GM19452 (cell line): ENCODE measurements at regions not wholly inside any gene's neighbourhood (a gene's known extent, or its start where the extent isn't known, plus 50 kb on each side); places are given as distances from the start of the nearest gene placed in this dataset.
"Not testable (repeated sequence)": the region's sequence is repeated elsewhere in the genome, so short reads cannot be mapped to it uniquely, and the experiment has no call there.

ENCODE experiments used
- ATAC-seq: cut with Tn5 transposase; IDR thresholded peaks from one replicate; pipeline ENCODE4 v1.9.1; 2021; ENCODE audit not compliant: unreplicated experiment

GRCh38 chr5:121608826-121609225 lies 242.9 kb upstream of the FTMT start:
- ATAC-seq, result no peak

GRCh38 chr5:121624035-121624434 lies 227.6 kb upstream of the FTMT start:
- no peak for ATAC-seq

GRCh38 chr5:121628783-121629182 lies 222.9 kb upstream of the FTMT start:
- ATAC-seq, result no peak

GRCh38 chr5:121630402-121630801 lies 221.3 kb upstream of the FTMT start:
- no peak for ATAC-seq

- ATAC-seq, result no peak
Measured at GRCh38 chr5:121634946-121635345, 216.7 kb upstream of the FTMT start.

- no peak for ATAC-seq
Measured at GRCh38 chr5:121638126-121638525, 213.6 kb upstream of the FTMT start.

GRCh38 chr5:121640298-121640697 lies 211.4 kb upstream of the FTMT start:
- ATAC-seq, result no peak

- no peak for ATAC-seq
Measured at GRCh38 chr5:121658221-121658620, 193.5 kb upstream of the FTMT start.

- ATAC-seq, result no peak
Measured at GRCh38 chr5:121660142-121660541, 191.5 kb upstream of the FTMT start.

GRCh38 chr5:121665542-121665941 lies 186.1 kb upstream of the FTMT start:
- not testable (repeated sequence) for ATAC-seq

GRCh38 chr5:121667292-121667691 lies 184.4 kb upstream of the FTMT start:
- ATAC-seq, result no peak

- ATAC-seq, result no peak
Measured at GRCh38 chr5:121668635-121669034, 183.0 kb upstream of the FTMT start.

- ATAC-seq, result no peak
Measured at GRCh38 chr5:121671624-121672023, 180.1 kb upstream of the FTMT start.

GRCh38 chr5:121675924-121676323 lies 175.8 kb upstream of the FTMT start:
- no peak for ATAC-seq

- no peak for ATAC-seq
Measured at GRCh38 chr5:121681229-121681855, 170.3 kb upstream of the FTMT start.

GRCh38 chr5:121688126-121688525 lies 163.6 kb upstream of the FTMT start:
- ATAC-seq, result no peak

- ATAC-seq, result no peak
Measured at GRCh38 chr5:121688781-121689180, 162.9 kb upstream of the FTMT start.

- no peak for ATAC-seq
Measured at GRCh38 chr5:121691478-121691877, 160.2 kb upstream of the FTMT start.

GRCh38 chr5:121692158-121692557 lies 159.5 kb upstream of the FTMT start:
- no peak for ATAC-seq

GRCh38 chr5:121693864-121694263 lies 157.8 kb upstream of the FTMT start:
- ATAC-seq, result no peak

GRCh38 chr5:121695307-121695706 lies 156.4 kb upstream of the FTMT start:
- ATAC-seq, result no peak

GRCh38 chr5:121698690-121699089 lies 153.0 kb upstream of the FTMT start:
- ATAC-seq, result no peak

GRCh38 chr5:121701731-121702130 lies 150.0 kb upstream of the FTMT start:
- no peak for ATAC-seq
